ENCODE measurements at regions not wholly inside any gene's neighbourhood (a gene's known extent, or its start where the extent isn't known, plus 50 kb on each side); places are given as distances from the start of the nearest gene placed in this dataset.

DNA sequence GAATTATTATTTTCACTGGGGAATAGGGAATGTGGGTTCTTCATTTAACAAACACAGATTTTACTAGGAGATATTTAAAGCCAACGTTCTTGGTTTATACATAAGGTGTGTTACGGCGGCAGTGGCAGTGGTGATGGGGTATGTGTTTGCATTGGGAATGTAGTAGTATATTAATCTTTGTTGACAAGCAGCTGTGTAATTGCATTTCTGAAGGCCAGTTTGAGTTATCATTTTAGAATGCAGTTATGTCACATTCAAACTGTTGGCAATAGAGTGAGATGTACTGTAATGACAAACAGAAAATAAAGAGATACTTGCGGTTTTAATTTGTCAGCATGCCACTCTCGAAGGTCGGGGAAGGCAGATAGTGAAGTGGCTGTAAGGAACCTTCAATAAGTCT, 628.6 kb upstream of the POM121L12 start:
- Histone ChIP-seq H3K79me1 (replicated peaks; ENCODE audit: low read length, poor library complexity, severe bottlenecking) (no peaks in the 10 kb centered on the region), H3K27me3 (ENCODE audit: control insufficient read depth in 1 of 2, insufficient read depth in 1 of 2, low read length in 2 of 2) (no peaks in the 10 kb centered on the region), H3K9me3 (ENCODE audit: control insufficient read depth, low read length) (peaks cover 15% of the 10 kb centered on the region), H3K36me3 (ENCODE audit: control insufficient read depth in 1 of 2, insufficient read depth in 2 of 2, low read depth in 1 of 2, low read length in 2 of 2) (no peaks in the 10 kb centered on the region), H3K23ac (ENCODE audit: low read length in 2 of 2) (no peak overlapping the region), H3K27ac (ENCODE audit: low read length, poor library complexity, severe bottlenecking) (no peak overlapping the region), H4K91ac (ENCODE audit: low read length) (no peak overlapping the region), H3K18ac (ENCODE audit: low read depth in 1 of 2, low read length in 2 of 2) (no peak overlapping the region), H2AFZ (ENCODE audit: low read depth, low read length) (no peak overlapping the region), H2BK5ac (ENCODE audit: low read depth, low read length, poor library complexity, severe bottlenecking) (no peak overlapping the region), H2AK5ac (ENCODE audit: low read length, severe bottlenecking) (no peak overlapping the region), H3K4me3 (ENCODE audit: insufficient read depth in 1 of 2, low read depth in 1 of 2, low read length in 2 of 2) (no peak overlapping the region), H3K14ac (ENCODE audit: low read length in 2 of 2) (no peak overlapping the region), H3K4me2 (ENCODE audit: low read length, poor library complexity, severe bottlenecking) (no peak overlapping the region), H4K8ac (ENCODE audit: low read length) (no peak overlapping the region), H3K9ac (ENCODE audit: low read length) (no peak overlapping the region), H3K4ac (ENCODE audit: low read depth in 1 of 2, low read length in 2 of 2) (no peak overlapping the region), H2BK120ac (ENCODE audit: low read depth, low read length) (no peak overlapping the region), H2BK12ac (ENCODE audit: low read length in 2 of 2) (no peak overlapping the region), H3K4me1 (ENCODE audit: control insufficient read depth, insufficient read depth, low read depth, low read length) (no peaks in the 10 kb centered on the region), H2BK15ac (ENCODE audit: low read depth, poor library complexity, severe bottlenecking) (no peak overlapping the region)
- WGBS, result 74% methylated on average over 3 of the region's 6 CpGs
- DNase-seq, result no peak

DNA sequence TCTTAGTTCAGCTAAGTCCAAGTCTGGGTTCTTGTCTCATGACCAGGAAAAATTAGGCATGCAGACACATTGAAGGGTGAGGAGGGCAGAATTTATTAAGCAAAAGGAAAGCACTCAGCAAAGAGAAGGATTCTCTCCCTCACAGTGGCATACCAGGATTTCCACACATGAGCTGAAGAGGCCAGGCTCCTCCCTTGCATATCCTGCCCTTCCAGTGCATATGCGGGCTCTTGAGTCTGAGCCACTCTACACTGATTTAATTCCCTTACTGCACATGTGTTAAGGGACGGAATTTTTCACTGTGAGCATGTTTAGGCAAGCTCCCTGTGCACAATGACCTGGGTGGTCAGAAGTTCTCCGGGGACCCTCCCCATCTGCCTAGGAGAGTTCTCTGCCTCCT, 652.7 kb upstream of the POM121L12 start:
- whole genome bisulfite sequencing, result 83% methylated on average over 3 of the region's 3 CpGs
- DNase-seq, result no peak

DNA sequence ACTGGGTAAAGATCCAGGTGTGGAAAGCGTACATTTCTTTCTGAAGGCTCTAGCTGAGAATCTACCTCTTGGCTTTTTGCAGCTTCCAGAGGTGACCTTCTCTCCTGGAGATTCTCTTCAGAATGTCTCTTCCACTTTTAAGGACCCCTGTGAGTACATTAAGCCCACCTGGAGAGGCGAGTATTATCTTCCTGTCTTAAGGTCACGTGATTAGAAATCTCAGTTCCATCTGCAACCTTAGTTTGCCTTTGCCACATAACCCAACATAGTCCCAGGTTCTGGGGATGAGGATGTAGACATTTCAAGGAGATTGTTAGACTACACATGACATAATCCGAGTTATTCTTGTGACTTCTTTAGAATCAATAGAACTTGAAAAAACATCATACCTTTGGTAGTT, 665.5 kb upstream of the POM121L12 start:
- Histone ChIP-seq H3K36me3 (ENCODE audit: control insufficient read depth in 1 of 2, insufficient read depth in 2 of 2, low read depth in 1 of 2, low read length in 2 of 2) (no peaks in the 10 kb centered on the region), H4K91ac (ENCODE audit: low read length) (no peak overlapping the region), H3K27me3 (ENCODE audit: control insufficient read depth in 1 of 2, insufficient read depth in 1 of 2, low read length in 2 of 2) (no peaks in the 10 kb centered on the region), H2BK120ac (ENCODE audit: low read depth, low read length) (no peak overlapping the region), H3K4me2 (ENCODE audit: low read length, poor library complexity, severe bottlenecking) (no peak overlapping the region), H3K4ac (ENCODE audit: low read depth in 1 of 2, low read length in 2 of 2) (no peak overlapping the region), H2AK5ac (ENCODE audit: low read length, severe bottlenecking) (no peak overlapping the region), H2BK15ac (ENCODE audit: low read depth, poor library complexity, severe bottlenecking) (no peak overlapping the region), H3K4me3 (ENCODE audit: insufficient read depth in 1 of 2, low read depth in 1 of 2, low read length in 2 of 2) (no peak overlapping the region), H3K9me3 (ENCODE audit: control insufficient read depth, low read length) (peaks cover 20% of the 10 kb centered on the region), H3K18ac (ENCODE audit: low read depth in 1 of 2, low read length in 2 of 2) (no peak overlapping the region), H3K27ac (ENCODE audit: low read length, poor library complexity, severe bottlenecking) (no peak overlapping the region), H3K23ac (ENCODE audit: low read length in 2 of 2) (no peak overlapping the region), H3K4me1 (ENCODE audit: control insufficient read depth, insufficient read depth, low read depth, low read length) (no peaks in the 10 kb centered on the region), H3K14ac (ENCODE audit: low read length in 2 of 2) (no peak overlapping the region), H2BK5ac (ENCODE audit: low read depth, low read length, poor library complexity, severe bottlenecking) (no peak overlapping the region), H2BK12ac (ENCODE audit: low read length in 2 of 2) (no peak overlapping the region), H4K8ac (ENCODE audit: low read length) (no peak overlapping the region), H2AFZ (ENCODE audit: low read depth, low read length) (no peak overlapping the region), H3K79me1 (replicated peaks; ENCODE audit: low read length, poor library complexity, severe bottlenecking) (no peaks in the 10 kb centered on the region), H3K9ac (ENCODE audit: low read length) (no peak overlapping the region)
- DNase-seq, result no peak
- 89% methylated on average over 1 of the region's 4 CpGs for WGBS

More for the DNA sequence above, 652.7 kb upstream of the POM121L12 start:
- Histone ChIP-seq H3K9ac (ENCODE audit: low read length) (no peak overlapping the region), H2AK5ac (ENCODE audit: low read length, severe bottlenecking) (no peak overlapping the region), H4K8ac (ENCODE audit: low read length) (no peak overlapping the region), H3K4me3 (ENCODE audit: insufficient read depth in 1 of 2, low read depth in 1 of 2, low read length in 2 of 2) (no peak overlapping the region), H3K9me3 (ENCODE audit: control insufficient read depth, low read length) (peaks cover 7% of the 10 kb centered on the region), H2AFZ (ENCODE audit: low read depth, low read length) (no peak overlapping the region), H3K27ac (ENCODE audit: low read length, poor library complexity, severe bottlenecking) (no peak overlapping the region), H3K4me1 (ENCODE audit: control insufficient read depth, insufficient read depth, low read depth, low read length) (no peaks in the 10 kb centered on the region), H3K23ac (ENCODE audit: low read length in 2 of 2) (no peak overlapping the region), H4K91ac (ENCODE audit: low read length) (no peak overlapping the region), H3K14ac (ENCODE audit: low read length in 2 of 2) (no peak overlapping the region), H3K36me3 (ENCODE audit: control insufficient read depth in 1 of 2, insufficient read depth in 2 of 2, low read depth in 1 of 2, low read length in 2 of 2) (no peaks in the 10 kb centered on the region), H2BK15ac (ENCODE audit: low read depth, poor library complexity, severe bottlenecking) (no peak overlapping the region), H2BK12ac (ENCODE audit: low read length in 2 of 2) (no peak overlapping the region), H3K4me2 (ENCODE audit: low read length, poor library complexity, severe bottlenecking) (no peak overlapping the region), H3K18ac (ENCODE audit: low read depth in 1 of 2, low read length in 2 of 2) (no peak overlapping the region), H2BK120ac (ENCODE audit: low read depth, low read length) (no peak overlapping the region), H2BK5ac (ENCODE audit: low read depth, low read length, poor library complexity, severe bottlenecking) (no peak overlapping the region), H3K27me3 (ENCODE audit: control insufficient read depth in 1 of 2, insufficient read depth in 1 of 2, low read length in 2 of 2) (no peaks in the 10 kb centered on the region), H3K4ac (ENCODE audit: low read depth in 1 of 2, low read length in 2 of 2) (no peak overlapping the region), H3K79me1 (replicated peaks; ENCODE audit: low read length, poor library complexity, severe bottlenecking) (no peaks in the 10 kb centered on the region)

DNA sequence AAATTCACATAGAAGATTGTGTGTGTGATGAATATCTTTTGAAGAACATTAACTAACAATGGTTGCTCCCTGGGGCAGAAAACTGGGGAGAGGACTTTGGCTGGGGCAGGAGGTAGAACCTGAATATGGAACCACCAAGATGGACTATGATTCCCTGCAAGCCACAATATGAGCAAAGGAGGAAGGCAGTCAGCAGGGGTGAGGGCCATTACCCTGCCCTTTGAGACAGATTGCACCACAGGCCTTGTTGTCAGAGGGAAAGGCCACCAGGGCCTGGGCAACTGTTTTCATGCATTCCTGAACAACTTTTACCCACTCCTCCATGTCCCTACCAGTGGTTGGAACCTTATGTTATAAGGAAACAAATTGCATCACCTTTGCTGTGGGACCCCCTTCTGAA, 670.1 kb upstream of the POM121L12 start:
- no peaks in the 10 kb centered on the region for H3K27me3 ChIP-seq (ENCODE audit: control insufficient read depth in 1 of 2, insufficient read depth in 1 of 2, low read length in 2 of 2)
- H2BK5ac ChIP-seq (ENCODE audit: low read depth, low read length, poor library complexity, severe bottlenecking), result no peak overlapping the region
- no peak overlapping the region for H3K4me3 ChIP-seq (ENCODE audit: insufficient read depth in 1 of 2, low read depth in 1 of 2, low read length in 2 of 2)
- no peak for DNase-seq
- no peak overlapping the region for H4K91ac ChIP-seq (ENCODE audit: low read length)
- no peaks in the 10 kb centered on the region for H3K4me1 ChIP-seq (ENCODE audit: control insufficient read depth, insufficient read depth, low read depth, low read length)
- no peak overlapping the region for H2AK5ac ChIP-seq (ENCODE audit: low read length, severe bottlenecking)
- no peak overlapping the region for H3K27ac ChIP-seq (ENCODE audit: low read length, poor library complexity, severe bottlenecking)
- H3K4me2 ChIP-seq (ENCODE audit: low read length, poor library complexity, severe bottlenecking), result no peak overlapping the region
- H2BK12ac ChIP-seq (ENCODE audit: low read length in 2 of 2), result no peak overlapping the region
- no peak overlapping the region for H3K4ac ChIP-seq (ENCODE audit: low read depth in 1 of 2, low read length in 2 of 2)
- H3K9me3 ChIP-seq (ENCODE audit: control insufficient read depth, low read length), result peaks cover 5% of the 10 kb centered on the region
- H3K79me1 ChIP-seq (replicated peaks; ENCODE audit: low read length, poor library complexity, severe bottlenecking), result no peaks in the 10 kb centered on the region
- no peak overlapping the region for H3K14ac ChIP-seq (ENCODE audit: low read length in 2 of 2)
- no peaks in the 10 kb centered on the region for H3K36me3 ChIP-seq (ENCODE audit: control insufficient read depth in 1 of 2, insufficient read depth in 2 of 2, low read depth in 1 of 2, low read length in 2 of 2)
- H2BK120ac ChIP-seq (ENCODE audit: low read depth, low read length), result no peak overlapping the region
- no peak overlapping the region for H3K18ac ChIP-seq (ENCODE audit: low read depth in 1 of 2, low read length in 2 of 2)
- no peak overlapping the region for H2BK15ac ChIP-seq (ENCODE audit: low read depth, poor library complexity, severe bottlenecking)
- H3K23ac ChIP-seq (ENCODE audit: low read length in 2 of 2), result no peak overlapping the region
- no peak overlapping the region for H2AFZ ChIP-seq (ENCODE audit: low read depth, low read length)
- no peak overlapping the region for H4K8ac ChIP-seq (ENCODE audit: low read length)
- H3K9ac ChIP-seq (ENCODE audit: low read length), result no peak overlapping the region

Measured in mesenchymal stem cell (in vitro differentiated cells and primary cell).